ENCODE measurements at regions not wholly inside any gene's neighbourhood (a gene's known extent, or its start where the extent isn't known, plus 50 kb on each side); places are given as distances from the start of the nearest gene placed in this dataset.
A peak's percentile ranks its signal among the peaks of the same experiment; 100 is the strongest.

DNA sequence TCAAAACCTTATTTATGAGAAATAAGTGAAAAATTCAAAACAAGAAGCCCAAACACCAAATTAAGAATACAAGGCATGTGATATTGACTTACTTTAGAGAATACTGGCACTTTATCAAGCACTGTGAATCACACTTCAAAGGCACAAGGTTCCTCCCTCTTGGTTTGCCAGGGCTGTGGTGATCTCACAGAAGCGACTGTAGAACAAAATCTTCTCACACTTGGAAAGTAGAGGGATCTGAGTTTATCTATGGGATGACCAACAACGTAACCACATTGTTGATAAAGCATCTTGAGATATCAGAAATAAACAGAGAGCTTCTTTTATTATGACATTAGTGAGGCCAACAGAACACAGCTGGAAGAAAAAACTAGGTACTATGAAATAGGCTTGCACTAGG lies 295.9 kb downstream of the NFIB start:
- H3K79me1 ChIP-seq (replicated peaks; ENCODE audit: low read length, poor library complexity, severe bottlenecking): no peaks in the 10 kb centered on the region
- H4K91ac ChIP-seq (ENCODE audit: low read length): no peak overlapping the region
- 80% methylated on average over 1 of the region's 2 CpGs for WGBS
- H3K27me3 ChIP-seq (ENCODE audit: control insufficient read depth in 1 of 2, insufficient read depth in 1 of 2, low read length in 2 of 2): peaks cover 3 to 13% of the 10 kb centered on the region in 2 experiments
- H2AFZ ChIP-seq (ENCODE audit: low read depth, low read length): no peak overlapping the region
- no peak overlapping the region for H3K4ac ChIP-seq (ENCODE audit: low read depth in 1 of 2, low read length in 2 of 2)
- H3K14ac ChIP-seq (ENCODE audit: low read length in 2 of 2): no peak overlapping the region
- H3K23ac ChIP-seq (ENCODE audit: low read length in 2 of 2): no peak overlapping the region
- no peak overlapping the region for H3K4me3 ChIP-seq (ENCODE audit: insufficient read depth in 1 of 2, low read depth in 1 of 2, low read length in 2 of 2)
- no peak overlapping the region for H2BK5ac ChIP-seq (ENCODE audit: low read depth, low read length, poor library complexity, severe bottlenecking)
- H4K8ac ChIP-seq (ENCODE audit: low read length): no peak overlapping the region
- H3K4me1 ChIP-seq (ENCODE audit: control insufficient read depth, insufficient read depth, low read depth, low read length): no peaks in the 10 kb centered on the region
- no peaks in the 10 kb centered on the region for H3K9me3 ChIP-seq (ENCODE audit: control insufficient read depth, low read length)
- H3K4me2 ChIP-seq (ENCODE audit: low read length, poor library complexity, severe bottlenecking): no peak overlapping the region
- H3K36me3 ChIP-seq (ENCODE audit: control insufficient read depth in 1 of 2, insufficient read depth in 2 of 2, low read depth in 1 of 2, low read length in 2 of 2): no peaks in the 10 kb centered on the region
- no peak overlapping the region for H3K9ac ChIP-seq (ENCODE audit: low read length)
- no peak overlapping the region for H2BK15ac ChIP-seq (ENCODE audit: low read depth, poor library complexity, severe bottlenecking)
- no peak overlapping the region for H2BK120ac ChIP-seq (ENCODE audit: low read depth, low read length)
- H2BK12ac ChIP-seq (ENCODE audit: low read length in 2 of 2): no peak overlapping the region
- peak; percentile 57 for DNase-seq
- H3K18ac ChIP-seq (ENCODE audit: low read depth in 1 of 2, low read length in 2 of 2): no peak overlapping the region
- no peak overlapping the region for H2AK5ac ChIP-seq (ENCODE audit: low read length, severe bottlenecking)
- no peak overlapping the region for H3K27ac ChIP-seq (ENCODE audit: low read length, poor library complexity, severe bottlenecking)

DNA sequence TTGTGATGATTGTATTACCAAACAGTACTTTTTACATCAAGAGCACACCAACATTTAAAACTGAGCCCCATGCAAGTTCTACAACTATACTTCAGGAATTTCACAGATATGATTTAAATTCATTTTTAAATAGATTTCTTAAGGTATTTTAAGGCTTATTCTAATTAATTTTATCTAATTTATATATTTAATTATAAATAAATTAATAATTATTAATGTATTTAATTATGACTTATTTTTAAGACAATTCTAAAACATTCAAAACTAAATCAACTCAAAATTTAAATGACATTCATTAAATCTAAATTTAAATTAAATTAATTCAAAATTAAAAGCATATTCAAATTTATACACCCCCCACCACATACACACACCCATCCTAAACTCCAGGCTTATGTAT lies 299.2 kb downstream of the NFIB start:
- no peak overlapping the region for H3K14ac ChIP-seq (ENCODE audit: low read length in 2 of 2)
- no peaks in the 10 kb centered on the region for H3K9me3 ChIP-seq (ENCODE audit: control insufficient read depth, low read length)
- no peaks in the 10 kb centered on the region for H3K4me1 ChIP-seq (ENCODE audit: control insufficient read depth, insufficient read depth, low read depth, low read length)
- H3K18ac ChIP-seq (ENCODE audit: low read depth in 1 of 2, low read length in 2 of 2): no peak overlapping the region
- no peaks in the 10 kb centered on the region for H3K36me3 ChIP-seq (ENCODE audit: control insufficient read depth in 1 of 2, insufficient read depth in 2 of 2, low read depth in 1 of 2, low read length in 2 of 2)
- H3K4ac ChIP-seq (ENCODE audit: low read depth in 1 of 2, low read length in 2 of 2): no peak overlapping the region
- no peak overlapping the region for H2AK5ac ChIP-seq (ENCODE audit: low read length, severe bottlenecking)
- H2BK12ac ChIP-seq (ENCODE audit: low read length in 2 of 2): no peak overlapping the region
- H2BK120ac ChIP-seq (ENCODE audit: low read depth, low read length): no peak overlapping the region
- H2BK15ac ChIP-seq (ENCODE audit: low read depth, poor library complexity, severe bottlenecking): no peak overlapping the region
- H3K23ac ChIP-seq (ENCODE audit: low read length in 2 of 2): no peak overlapping the region
- no peak overlapping the region for H3K27ac ChIP-seq (ENCODE audit: low read length, poor library complexity, severe bottlenecking)
- H2AFZ ChIP-seq (ENCODE audit: low read depth, low read length): no peak overlapping the region
- H3K4me2 ChIP-seq (ENCODE audit: low read length, poor library complexity, severe bottlenecking): no peak overlapping the region
- H4K91ac ChIP-seq (ENCODE audit: low read length): no peak overlapping the region
- no peak overlapping the region for H3K4me3 ChIP-seq (ENCODE audit: insufficient read depth in 1 of 2, low read depth in 1 of 2, low read length in 2 of 2)
- H2BK5ac ChIP-seq (ENCODE audit: low read depth, low read length, poor library complexity, severe bottlenecking): no peak overlapping the region
- H3K27me3 ChIP-seq (ENCODE audit: control insufficient read depth in 1 of 2, insufficient read depth in 1 of 2, low read length in 2 of 2): peaks cover 3 to 7% of the 10 kb centered on the region in 2 experiments
- H3K79me1 ChIP-seq (replicated peaks; ENCODE audit: low read length, poor library complexity, severe bottlenecking): no peaks in the 10 kb centered on the region
- DNase-seq: no peak
- no peak overlapping the region for H3K9ac ChIP-seq (ENCODE audit: low read length)
- H4K8ac ChIP-seq (ENCODE audit: low read length): no peak overlapping the region

DNA sequence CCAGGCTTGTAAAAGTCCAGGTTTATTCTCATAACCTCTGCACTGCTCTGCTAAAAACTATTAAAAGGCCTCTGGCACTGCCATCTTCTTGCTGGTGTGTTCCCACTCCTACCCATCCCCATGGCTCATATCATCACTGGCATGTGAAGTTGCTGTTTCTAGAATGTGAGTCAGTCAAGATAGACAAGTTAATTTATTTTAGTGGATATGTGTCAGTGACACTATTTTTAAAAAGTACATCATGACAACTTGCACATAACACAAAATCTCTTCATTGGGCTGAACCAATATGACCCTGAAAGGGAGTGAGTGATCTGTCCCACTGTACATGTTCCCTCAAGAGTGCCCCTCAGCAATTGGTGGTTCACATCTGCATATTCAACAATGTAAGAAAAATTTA lies 299.7 kb downstream of the NFIB start:
- H3K27ac ChIP-seq (ENCODE audit: low read length, poor library complexity, severe bottlenecking): no peak overlapping the region
- no peak overlapping the region for H4K8ac ChIP-seq (ENCODE audit: low read length)
- no peaks in the 10 kb centered on the region for H3K36me3 ChIP-seq (ENCODE audit: control insufficient read depth in 1 of 2, insufficient read depth in 2 of 2, low read depth in 1 of 2, low read length in 2 of 2)
- H3K9me3 ChIP-seq (ENCODE audit: control insufficient read depth, low read length): no peaks in the 10 kb centered on the region
- no peak overlapping the region for H3K9ac ChIP-seq (ENCODE audit: low read length)
- no peak overlapping the region for H4K91ac ChIP-seq (ENCODE audit: low read length)
- no peak overlapping the region for H2BK15ac ChIP-seq (ENCODE audit: low read depth, poor library complexity, severe bottlenecking)
- H2BK12ac ChIP-seq (ENCODE audit: low read length in 2 of 2): no peak overlapping the region
- H3K23ac ChIP-seq (ENCODE audit: low read length in 2 of 2): no peak overlapping the region
- no peak overlapping the region for H3K18ac ChIP-seq (ENCODE audit: low read depth in 1 of 2, low read length in 2 of 2)
- no peak overlapping the region for H3K14ac ChIP-seq (ENCODE audit: low read length in 2 of 2)
- no peak overlapping the region for H2AFZ ChIP-seq (ENCODE audit: low read depth, low read length)
- H3K4me3 ChIP-seq (ENCODE audit: insufficient read depth in 1 of 2, low read depth in 1 of 2, low read length in 2 of 2): no peak overlapping the region
- no peak overlapping the region for H2BK5ac ChIP-seq (ENCODE audit: low read depth, low read length, poor library complexity, severe bottlenecking)
- no peaks in the 10 kb centered on the region for H3K4me1 ChIP-seq (ENCODE audit: control insufficient read depth, insufficient read depth, low read depth, low read length)
- H3K4ac ChIP-seq (ENCODE audit: low read depth in 1 of 2, low read length in 2 of 2): no peak overlapping the region
- H2BK120ac ChIP-seq (ENCODE audit: low read depth, low read length): no peak overlapping the region
- DNase-seq: no peak
- peaks cover 1 to 3% of the 10 kb centered on the region in 2 experiments for H3K27me3 ChIP-seq (ENCODE audit: control insufficient read depth in 1 of 2, insufficient read depth in 1 of 2, low read length in 2 of 2)
- no peaks in the 10 kb centered on the region for H3K79me1 ChIP-seq (replicated peaks; ENCODE audit: low read length, poor library complexity, severe bottlenecking)
- H3K4me2 ChIP-seq (ENCODE audit: low read length, poor library complexity, severe bottlenecking): no peak overlapping the region
- no peak overlapping the region for H2AK5ac ChIP-seq (ENCODE audit: low read length, severe bottlenecking)

DNA sequence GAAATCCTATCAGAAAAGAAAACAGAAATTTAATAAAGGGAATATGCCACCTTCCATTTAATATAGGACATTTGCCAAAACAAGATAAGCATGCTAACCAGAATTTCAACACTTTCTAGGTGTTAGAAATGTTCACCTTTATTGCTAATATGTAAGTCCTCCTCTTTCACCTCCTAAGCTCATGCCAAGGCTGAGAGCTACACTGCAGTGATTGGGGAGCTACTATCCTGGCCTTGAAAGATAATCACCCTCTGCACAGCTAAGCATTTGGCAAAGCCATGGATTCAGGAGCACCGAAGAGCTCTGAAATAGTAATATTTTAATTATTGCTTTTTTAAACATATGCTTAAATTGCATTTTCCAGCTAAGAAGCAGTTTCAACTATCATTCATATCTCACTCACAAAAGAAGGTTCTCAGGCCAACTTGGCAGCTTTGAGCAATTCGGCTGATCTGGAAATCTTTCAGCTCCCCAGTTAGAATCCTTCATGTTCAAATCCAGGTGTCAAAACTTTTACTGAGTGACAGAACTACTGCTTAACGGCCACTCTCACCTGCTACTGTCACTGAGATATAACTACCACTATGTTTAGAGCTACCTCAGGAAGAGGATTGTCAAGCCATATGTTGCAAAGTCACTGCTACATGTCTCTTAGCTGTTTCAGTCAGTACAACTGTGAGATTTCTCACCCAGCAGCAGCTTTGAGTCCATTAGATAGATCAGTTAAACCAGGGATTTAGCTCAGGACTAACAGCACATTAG lies 302.0 kb downstream of the NFIB start:
- no peak overlapping the region for H3K9ac ChIP-seq (ENCODE audit: low read length)
- no peak overlapping the region for H2AK5ac ChIP-seq (ENCODE audit: low read length, severe bottlenecking)
- H3K36me3 ChIP-seq (ENCODE audit: control insufficient read depth in 1 of 2, insufficient read depth in 2 of 2, low read depth in 1 of 2, low read length in 2 of 2): no peaks in the 10 kb centered on the region
- H3K18ac ChIP-seq (ENCODE audit: low read depth in 1 of 2, low read length in 2 of 2): no peak overlapping the region
- no peaks in the 10 kb centered on the region for H3K4me1 ChIP-seq (ENCODE audit: control insufficient read depth, insufficient read depth, low read depth, low read length)
- no peak overlapping the region for H2BK5ac ChIP-seq (ENCODE audit: low read depth, low read length, poor library complexity, severe bottlenecking)
- H3K79me1 ChIP-seq (replicated peaks; ENCODE audit: low read length, poor library complexity, severe bottlenecking): no peaks in the 10 kb centered on the region
- no peak overlapping the region for H4K91ac ChIP-seq (ENCODE audit: low read length)
- no peaks in the 10 kb centered on the region for H3K9me3 ChIP-seq (ENCODE audit: control insufficient read depth, low read length)
- H2BK15ac ChIP-seq (ENCODE audit: low read depth, poor library complexity, severe bottlenecking): no peak overlapping the region
- H3K4me3 ChIP-seq (ENCODE audit: insufficient read depth in 1 of 2, low read depth in 1 of 2, low read length in 2 of 2): no peak overlapping the region
- no peak overlapping the region for H3K4ac ChIP-seq (ENCODE audit: low read depth in 1 of 2, low read length in 2 of 2)
- no peak overlapping the region for H3K14ac ChIP-seq (ENCODE audit: low read length in 2 of 2)
- no peak for DNase-seq
- no peak overlapping the region for H2BK120ac ChIP-seq (ENCODE audit: low read depth, low read length)
- no peak overlapping the region for H4K8ac ChIP-seq (ENCODE audit: low read length)
- no peak overlapping the region for H3K4me2 ChIP-seq (ENCODE audit: low read length, poor library complexity, severe bottlenecking)
- WGBS: 82% methylated on average over 2 of the region's 3 CpGs
- H3K27me3 ChIP-seq (ENCODE audit: control insufficient read depth in 1 of 2, insufficient read depth in 1 of 2, low read length in 2 of 2): peaks cover 0 to 3% of the 10 kb centered on the region in 2 experiments
- no peak overlapping the region for H3K23ac ChIP-seq (ENCODE audit: low read length in 2 of 2)
- H2BK12ac ChIP-seq (ENCODE audit: low read length in 2 of 2): no peak overlapping the region
- no peak overlapping the region for H2AFZ ChIP-seq (ENCODE audit: low read depth, low read length)
- no peak overlapping the region for H3K27ac ChIP-seq (ENCODE audit: low read length, poor library complexity, severe bottlenecking)
